A673 (cell line): ENCODE measurements at regions not wholly inside any gene's neighbourhood (a gene's known extent, or its start where the extent isn't known, plus 50 kb on each side); places are given as distances from the start of the nearest gene placed in this dataset.

Experiments
- BruUV-seq: library from RNA; stranded (reverse); fragments of 400-500 nt; replicated peaks from 2 replicates; lab custom pipeline; 2021; lab: Mats Ljungman, UMichigan
- CTCF ChIA-PET: fragments of 300-600 bp; sonication (Branson Sonifier 250); formaldehyde crosslinking; loops from one replicate; lab custom pipeline; 2022; ENCODE audit warnings: antibody characterized with exemption; lab: Charles Lee
- POLR2A ChIA-PET: fragments of 300-600 bp; sonication (Branson Sonifier 250); formaldehyde crosslinking; loops from one replicate; lab custom pipeline; 2022; ENCODE audit warnings: antibody characterized with exemption; ENCODE audit not compliant: low non-redundant PET; lab: Charles Lee
- DNase-seq: peaks from one replicate; pipeline ENCODE4 v3.0.0-alpha.2; 2015; ENCODE audit warnings: low spot score
- H3K27ac ChIP-seq: fragments of 200-600 bp; sonication (generic); 2 replicates; pipeline ENCODE4 v1.5.1; 2016; ENCODE audit warnings: mixed run types, low read depth, mild to moderate bottlenecking, mixed read lengths, antibody characterized with exemption, low read length; ENCODE audit not compliant: poor library complexity, severe bottlenecking
- H3K27me3 ChIP-seq: fragments of 200-600 bp; sonication (generic); replicated peaks from 2 replicates; pipeline ENCODE4 v1.6.1; 2017; ENCODE audit warnings: mixed run types, low read depth, mild to moderate bottlenecking, mixed read lengths, antibody characterized with exemption, low read length; ENCODE audit not compliant: insufficient read depth, poor library complexity
- H3K36me3 ChIP-seq: fragments of 200-600 bp; sonication (generic); 2 replicates; pipeline ENCODE4 v1.6.1; 2016; ENCODE audit warnings: mixed run types, mild to moderate bottlenecking, mixed read lengths, antibody characterized with exemption, low read length; ENCODE audit not compliant: insufficient read depth, poor library complexity, severe bottlenecking
- H3K4me1 ChIP-seq: fragments of 200-600 bp; sonication (generic); 2 replicates; pipeline ENCODE4 v1.6.1; 2017; ENCODE audit warnings: mixed run types, mild to moderate bottlenecking, mixed read lengths, antibody characterized with exemption, low read length; ENCODE audit not compliant: insufficient read depth, poor library complexity, severe bottlenecking
- H3K4me3 ChIP-seq: fragments of 200-600 bp; sonication (generic); 2 replicates; pipeline ENCODE4 v1.5.1; 2016; ENCODE audit warnings: low read depth, mixed run types, mild to moderate bottlenecking, mixed read lengths, low read length; ENCODE audit not compliant: poor library complexity, severe bottlenecking
- H3K9me3 ChIP-seq: fragments of 200-600 bp; sonication (generic); 2 replicates; pipeline ENCODE4 v1.6.1; 2016; ENCODE audit warnings: mixed run types, low read depth, mild to moderate bottlenecking, mixed read lengths, antibody characterized with exemption, low read length; ENCODE audit not compliant: poor library complexity, severe bottlenecking
- CTCF ChIP-seq: fragments of 300-800, 200-600 bp; sonication (generic); conservative IDR thresholded peaks from 2 replicates; pipeline ENCODE4 v1.5.1; 2017; ENCODE audit warnings: low read depth, mild to moderate bottlenecking, antibody characterized with exemption, low read length, moderate library complexity, mixed read lengths
- EZH2 ChIP-seq: fragments of 200-600 bp; sonication (generic); IDR thresholded peaks from 2 replicates; pipeline ENCODE4 v1.6.1; 2017; ENCODE audit warnings: borderline replicate concordance, low read depth, mild to moderate bottlenecking, mixed read lengths, antibody characterized with exemption, low read length; ENCODE audit not compliant: poor library complexity, severe bottlenecking
- intact Hi-C: fragments of 100-400 bp; cut with micrococcal nuclease; formaldehyde crosslinking; loops from one replicate; pipeline ENCODE4 v1.10.0; 2022; ENCODE audit not compliant: unreplicated experiment

GRCh38 chr17:34527908-34528470 is 51.4 kb upstream of the TMEM132E start:
- intact Hi-C loops = no loop called here
- no TSS peak for BruUV-seq
- ChIA-PET POLR2A (no interaction called here), CTCF (no interaction called here)
- TF ChIP-seq EZH2 (no peak), CTCF (0 out of 2 replicates have a peak, but pooled peaks have one; percentile 21)
- Histone ChIP-seq H3K4me3 (no peak overlapping the region), H3K9me3 (no peaks in the 10 kb centered on the region), H3K27ac (no peak overlapping the region), H3K4me1 (no peaks in the 10 kb centered on the region), H3K27me3 (peaks cover 7% of the 10 kb centered on the region), H3K36me3 (no peaks in the 10 kb centered on the region)
- no peak for DNase-seq

- peaks cover 7% of the 10 kb centered on the region for H3K27me3 ChIP-seq
- no peaks in the 10 kb centered on the region for H3K36me3 ChIP-seq
- CTCF ChIA-PET = no interaction called here
- no peaks in the 10 kb centered on the region for H3K9me3 ChIP-seq
- no peak overlapping the region for H3K4me3 ChIP-seq
- H3K4me1 ChIP-seq = no peaks in the 10 kb centered on the region
- no peak overlapping the region for H3K27ac ChIP-seq
- POLR2A ChIA-PET = no interaction called here
- no TSS peak for BruUV-seq
- DNase-seq = no peak
- intact Hi-C loops = no loop called here
- TF ChIP-seq CTCF = no peak
- no peak for TF ChIP-seq EZH2
Measured at GRCh38 chr17:34527136-34527907, 52.1 kb upstream of the TMEM132E start.

GRCh38 chr17:34525651-34526050 is 53.7 kb upstream of the TMEM132E start:
- Histone ChIP-seq H3K36me3 (no peaks in the 10 kb centered on the region), H3K27ac (no peak overlapping the region), H3K4me3 (no peak overlapping the region), H3K9me3 (no peaks in the 10 kb centered on the region), H3K27me3 (peaks cover 7% of the 10 kb centered on the region), H3K4me1 (no peaks in the 10 kb centered on the region)
- no TSS peak for BruUV-seq
- CTCF ChIA-PET = no interaction called here
- intact Hi-C loops = no loop called here
- TF ChIP-seq CTCF (no peak), EZH2 (no peak)
- POLR2A ChIA-PET = no interaction called here
- DNase-seq = no peak
